NCI-H146 treated with DMSO at 0.1 percent for 48 hours (cell line): ENCODE measurements at regions not wholly inside any gene's neighbourhood (a gene's known extent, or its start where the extent isn't known, plus 50 kb on each side); places are given as distances from the start of the nearest gene placed in this dataset.
A peak's percentile ranks its signal among the peaks of the same experiment; 100 is the strongest.
"Not testable (repeated sequence)": the region's sequence is repeated elsewhere in the genome, so short reads cannot be mapped to it uniquely, and the experiment has no call there.

ENCODE experiments used
- DNase-seq: peaks from one replicate; lab custom pipeline; 2025; ENCODE audit not compliant: unreplicated experiment; lab: John Stamatoyannopoulos, UW

DNA sequence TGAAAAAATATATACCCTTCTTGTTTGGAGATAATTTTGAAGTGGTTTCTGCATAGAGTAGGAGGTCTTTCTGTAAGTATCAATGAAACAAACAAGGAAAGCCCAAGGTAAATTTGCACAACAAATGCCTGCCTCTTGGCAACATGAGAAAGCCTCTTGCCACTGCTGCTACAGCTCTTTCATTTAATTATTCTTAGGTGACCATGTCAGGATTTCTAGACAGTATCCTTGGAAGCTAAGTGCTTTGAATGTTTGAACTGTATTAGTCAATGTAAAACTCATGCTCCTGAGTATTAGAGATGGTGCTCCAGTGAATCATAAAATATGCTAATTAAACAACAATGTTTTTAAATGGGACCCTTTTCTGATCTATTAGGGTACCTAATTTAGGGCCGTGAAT is 81.2 kb upstream of the ITGB1 start:
- no peak for DNase-seq

DNA sequence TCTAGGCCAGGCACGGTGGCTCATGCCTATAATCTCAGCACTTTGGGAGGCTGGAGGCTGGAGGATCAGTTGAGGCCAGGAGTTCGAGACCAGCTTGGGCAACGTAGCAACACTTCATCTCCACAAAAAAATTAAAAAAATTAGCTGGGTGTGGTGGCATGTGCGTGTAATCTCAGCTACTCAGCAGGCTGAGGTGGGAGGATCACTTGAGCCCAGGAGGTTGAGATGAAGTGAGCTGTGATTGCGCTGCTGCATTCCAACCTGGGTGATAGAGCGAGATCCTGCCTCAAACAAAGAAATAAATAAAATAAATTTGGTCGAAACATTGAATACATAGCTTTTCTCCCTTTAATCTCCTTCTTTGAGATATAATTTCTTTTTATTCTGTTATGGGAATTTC is 80.6 kb upstream of the ITGB1 start:
- DNase-seq, result no peak

DNA sequence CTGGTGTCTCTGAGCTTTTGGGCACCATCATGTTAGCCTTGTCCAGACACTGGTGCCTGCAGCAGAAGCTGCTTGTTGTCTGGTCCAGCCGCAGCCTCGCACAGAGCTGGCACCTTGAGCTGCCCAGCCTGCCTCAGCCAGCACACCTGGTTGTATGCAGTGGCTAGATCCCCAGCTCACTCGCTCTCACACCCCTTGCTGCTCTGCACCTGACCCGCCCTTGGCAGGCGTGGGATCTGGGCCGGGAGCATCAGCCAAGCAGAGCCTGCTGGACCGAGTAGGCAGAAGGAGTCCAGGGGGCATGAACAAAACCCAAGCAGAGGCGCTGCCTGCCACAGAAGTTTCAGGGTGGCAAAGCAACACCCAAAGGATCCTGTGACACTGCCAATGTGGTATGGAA is 79.7 kb upstream of the ITGB1 start:
- DNase-seq, result no peak

DNA sequence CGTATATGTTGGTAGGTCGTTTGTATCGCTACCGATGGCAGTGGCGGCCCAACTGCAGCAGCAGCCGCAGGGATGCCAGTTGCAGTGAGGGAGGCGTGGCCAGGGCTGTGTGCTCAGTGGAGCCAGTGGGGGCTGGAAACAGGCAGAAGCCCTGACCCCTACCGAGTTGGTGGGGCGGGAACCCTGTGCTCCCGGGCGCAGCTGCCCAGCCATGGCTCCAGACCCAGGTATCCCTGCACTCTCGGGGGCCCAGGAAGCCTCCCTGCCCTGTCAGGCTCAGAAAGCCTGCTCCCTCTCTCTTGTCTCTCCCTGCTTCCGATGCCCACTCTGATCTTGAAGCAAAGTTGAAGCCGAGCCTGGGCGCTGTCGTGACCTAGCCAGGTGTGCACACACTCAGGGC is 78.6 kb upstream of the ITGB1 start:
- DNase-seq, result no peak

DNA sequence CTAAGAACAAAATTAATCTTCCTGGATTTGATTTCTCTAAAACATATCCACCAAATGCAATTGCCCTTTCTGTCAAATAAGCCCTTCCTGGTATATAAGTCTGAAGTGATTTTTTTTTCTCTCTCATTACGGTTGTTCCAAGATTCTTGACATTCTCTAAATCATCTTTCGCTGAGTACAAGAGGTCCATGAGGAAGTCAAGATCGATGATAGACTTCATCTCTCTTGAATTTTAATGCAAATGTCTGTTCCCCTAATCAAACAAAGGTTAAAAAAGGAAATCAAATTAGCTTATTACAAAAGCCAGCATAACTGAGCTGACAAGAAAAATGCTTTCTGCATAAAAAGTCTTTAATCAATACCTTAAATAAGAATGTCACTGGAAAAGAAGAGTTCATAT is 77.4 kb upstream of the ITGB1 start:
- DNase-seq, result no peak

DNA sequence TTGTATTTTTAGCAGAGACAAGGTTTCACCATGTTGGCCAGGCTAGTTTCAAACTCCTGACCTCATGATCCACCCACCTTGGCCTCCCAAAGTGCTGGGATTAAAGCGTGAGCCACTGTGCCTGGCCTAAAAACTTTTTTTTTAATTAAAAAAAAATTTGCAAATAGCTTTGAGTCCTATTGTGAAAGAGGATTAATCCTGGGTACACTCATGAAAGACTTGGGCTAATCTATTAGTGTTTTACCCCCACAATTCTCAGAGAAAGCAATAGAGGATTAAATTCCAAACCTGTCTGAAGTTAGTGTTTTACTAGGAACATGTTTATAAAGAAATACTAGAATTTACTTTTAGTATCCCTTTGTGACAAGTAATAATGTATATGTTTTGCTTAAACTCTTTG is 76.9 kb upstream of the ITGB1 start:
- no peak for DNase-seq

DNA sequence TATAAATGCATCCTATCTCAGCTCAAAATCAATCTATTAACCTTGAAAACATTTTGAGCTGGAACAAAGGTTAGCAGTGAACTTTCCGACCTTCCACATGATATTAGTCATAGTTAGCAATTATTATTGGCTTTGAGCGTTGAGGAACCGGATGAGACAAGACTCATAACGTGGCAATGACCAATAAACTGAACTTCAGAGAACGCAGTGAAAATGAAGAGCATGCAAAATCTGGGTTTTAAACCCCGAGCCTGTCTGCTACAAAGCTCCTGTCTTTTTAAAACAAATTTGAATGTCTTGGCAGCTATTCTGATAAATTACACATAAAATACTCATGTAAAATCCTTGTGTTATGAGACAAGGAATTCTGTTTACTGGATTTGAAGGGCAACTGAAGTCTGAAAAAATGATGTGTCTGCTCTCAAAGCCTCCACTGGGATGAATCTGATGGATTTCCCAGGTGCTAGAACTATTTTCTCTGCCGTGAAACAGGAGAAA is 74.7 kb upstream of the ITGB1 start:
- DNase-seq, result no peak

DNA sequence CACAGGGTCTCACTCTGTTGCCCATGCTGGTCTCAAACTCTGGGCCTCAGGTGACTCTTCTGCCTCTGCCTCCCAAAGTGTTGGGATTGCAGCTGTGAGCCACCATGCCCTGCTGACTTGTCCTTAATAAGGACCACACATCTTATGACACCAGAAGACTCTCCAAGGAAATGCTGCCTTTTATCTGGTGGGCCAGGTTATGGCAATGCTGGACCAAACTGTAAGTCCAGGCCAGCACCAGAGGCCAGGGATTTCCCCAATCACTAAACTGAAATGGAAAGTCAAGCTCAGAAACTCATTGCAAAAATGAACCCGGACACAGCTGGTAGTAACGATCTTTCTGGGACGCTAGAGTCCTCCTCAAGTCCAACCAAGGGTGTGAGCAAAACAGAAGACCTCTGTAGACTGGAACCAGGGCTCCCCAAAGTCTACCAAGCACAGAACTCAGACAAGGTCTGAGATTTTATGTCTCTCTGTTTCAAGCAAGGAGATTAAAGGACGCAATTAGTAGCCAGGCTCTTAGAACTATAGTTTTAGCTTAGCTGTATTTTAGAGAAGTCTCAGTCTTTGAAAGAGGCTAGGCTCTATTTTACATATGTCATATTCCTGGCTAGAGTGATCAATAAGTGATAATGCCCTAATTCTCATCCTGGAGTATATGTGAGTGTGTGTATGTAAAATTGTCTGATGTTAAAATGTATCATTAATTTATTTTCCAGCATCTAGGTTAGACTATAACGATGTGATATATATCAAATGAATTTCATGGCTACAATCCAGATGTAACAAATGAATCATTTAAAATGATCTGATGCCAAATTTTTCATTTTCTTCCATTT is 74.0 kb upstream of the ITGB1 start:
- DNase-seq, result no peak

DNA sequence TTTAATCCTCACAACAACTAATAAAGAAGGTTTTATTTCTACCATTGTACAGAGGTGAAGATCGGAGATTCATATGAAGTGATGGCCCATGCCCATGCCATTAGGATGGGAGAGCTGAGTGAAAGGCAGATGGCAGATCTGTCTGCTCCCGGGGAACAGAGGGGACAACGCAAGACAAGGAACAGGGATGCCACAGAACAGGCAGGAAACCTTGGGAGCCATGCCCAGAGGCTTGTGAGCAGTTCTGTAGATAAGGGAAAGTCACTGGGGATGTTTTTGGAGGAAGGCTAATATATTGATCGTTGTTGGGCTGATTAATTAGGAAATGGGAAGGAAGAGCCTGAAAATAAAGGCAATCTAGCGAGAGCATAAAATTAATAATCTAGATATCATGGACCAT is 73.1 kb upstream of the ITGB1 start:
- DNase-seq, result no peak

DNA sequence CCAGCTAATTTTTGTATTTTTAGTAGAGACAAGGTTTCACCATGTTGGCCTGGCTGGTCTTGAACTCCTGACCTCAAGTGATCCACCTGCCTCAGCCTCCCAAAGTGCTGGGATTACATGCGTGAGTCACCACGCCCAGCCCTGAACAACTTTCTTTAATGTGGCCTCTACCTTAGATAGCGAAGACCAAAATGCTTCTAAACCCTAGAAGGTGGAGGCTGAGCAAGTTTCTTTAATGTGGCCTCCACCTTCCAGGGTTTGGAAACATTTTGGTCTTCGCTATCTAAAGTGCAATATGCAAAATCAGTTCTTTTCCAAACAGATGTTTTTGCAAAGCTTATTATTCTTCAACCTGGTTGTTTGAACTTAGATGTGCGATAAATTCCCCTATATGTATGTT is 70.5 kb upstream of the ITGB1 start:
- not testable (repeated sequence) for DNase-seq

DNA sequence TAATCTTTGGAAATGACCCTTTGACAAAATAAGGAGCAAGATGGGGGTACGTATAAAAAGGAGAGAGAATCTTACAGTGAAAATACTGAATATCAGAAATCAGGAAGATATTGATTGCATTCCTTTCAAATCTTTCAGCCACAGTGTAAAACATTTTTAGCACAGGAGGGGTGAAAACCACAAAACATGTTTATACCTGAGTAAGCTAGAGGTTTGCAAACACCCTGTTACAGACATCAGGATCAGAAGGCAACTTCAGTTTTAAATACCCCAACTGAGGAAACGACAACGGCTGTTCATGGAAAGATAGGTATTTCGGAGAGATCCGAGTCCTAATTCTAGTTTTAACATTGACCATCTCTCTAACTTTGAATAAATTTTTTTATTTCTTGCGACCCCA is 69.1 kb upstream of the ITGB1 start:
- no peak for DNase-seq

DNA sequence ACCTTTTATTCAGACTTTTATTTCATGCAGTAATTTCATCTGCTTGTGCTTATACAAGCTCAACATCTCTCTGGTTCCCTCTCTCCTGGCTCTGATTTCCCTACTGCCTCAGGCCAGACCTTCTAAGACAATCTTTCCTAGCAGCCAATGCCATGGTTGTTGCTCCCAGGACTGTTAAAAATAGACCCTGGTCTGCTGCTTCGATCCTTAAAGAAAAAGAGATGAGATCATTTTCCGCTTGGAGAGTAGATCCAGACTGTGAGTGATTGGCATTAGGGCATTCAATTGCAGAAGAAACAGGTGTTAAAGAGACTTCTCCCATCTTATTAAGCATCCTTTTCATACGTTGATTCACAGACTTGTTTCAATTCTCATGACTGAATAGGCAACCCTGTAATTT is 68.4 kb upstream of the ITGB1 start:
- DNase-seq, result no peak

DNA sequence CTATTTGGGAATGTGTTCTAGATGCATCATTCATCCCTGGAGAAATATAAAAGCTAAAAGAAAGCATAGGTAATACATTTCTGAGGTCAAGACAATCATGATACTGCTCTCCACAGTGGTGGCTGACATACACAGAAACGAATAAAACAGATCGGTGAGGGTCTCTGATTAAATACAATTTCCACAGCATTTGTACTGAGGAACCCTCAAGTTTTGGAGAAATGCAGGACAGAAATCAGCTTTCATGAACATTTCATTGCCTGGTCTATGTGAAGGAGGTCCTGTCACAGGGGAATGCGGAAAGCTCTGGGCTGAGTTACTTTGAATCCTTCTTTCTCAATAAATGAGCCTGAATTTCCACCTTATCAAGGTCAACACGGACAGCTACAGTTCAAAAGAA is 67.9 kb upstream of the ITGB1 start:
- no peak for DNase-seq

DNA sequence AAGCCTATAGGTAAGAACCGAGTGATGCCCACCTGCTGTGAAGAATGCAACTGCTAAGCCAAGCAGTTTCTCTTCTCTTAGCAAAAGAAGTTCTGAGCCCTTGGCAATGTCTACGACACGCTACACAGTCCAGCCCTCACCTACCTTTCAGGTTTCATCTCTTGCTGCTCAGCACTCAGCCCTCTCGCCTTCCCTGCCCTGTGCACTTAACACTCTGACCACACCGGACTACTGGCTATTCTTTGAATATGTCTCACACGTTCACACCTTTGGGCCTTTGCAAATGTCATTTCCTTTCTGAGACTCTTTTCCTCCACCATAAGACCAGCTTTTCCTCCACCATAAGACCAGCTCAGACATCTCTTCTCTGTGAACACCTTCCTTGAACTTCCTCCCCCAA is 67.0 kb upstream of the ITGB1 start:
- DNase-seq, result no peak

DNA sequence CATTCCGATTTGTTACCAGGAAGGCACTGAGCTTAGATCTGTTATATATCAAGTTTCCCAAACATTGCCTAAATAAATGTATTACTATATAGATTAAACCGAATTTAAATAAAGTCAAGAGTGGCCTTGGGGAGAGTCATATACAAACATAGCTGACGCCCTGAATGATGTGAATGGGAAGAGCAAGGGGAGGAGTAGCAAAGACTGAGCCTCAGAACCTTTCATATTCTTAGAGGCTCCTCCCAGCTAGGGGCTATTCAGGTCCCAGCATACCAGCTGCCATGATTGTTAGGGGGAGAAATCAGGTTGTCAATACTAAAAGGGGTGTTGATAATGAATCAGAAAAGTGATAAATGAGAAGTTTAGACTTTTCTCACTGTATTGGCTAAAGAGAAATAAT is 64.7 kb upstream of the ITGB1 start:
- DNase-seq, result no peak

DNA sequence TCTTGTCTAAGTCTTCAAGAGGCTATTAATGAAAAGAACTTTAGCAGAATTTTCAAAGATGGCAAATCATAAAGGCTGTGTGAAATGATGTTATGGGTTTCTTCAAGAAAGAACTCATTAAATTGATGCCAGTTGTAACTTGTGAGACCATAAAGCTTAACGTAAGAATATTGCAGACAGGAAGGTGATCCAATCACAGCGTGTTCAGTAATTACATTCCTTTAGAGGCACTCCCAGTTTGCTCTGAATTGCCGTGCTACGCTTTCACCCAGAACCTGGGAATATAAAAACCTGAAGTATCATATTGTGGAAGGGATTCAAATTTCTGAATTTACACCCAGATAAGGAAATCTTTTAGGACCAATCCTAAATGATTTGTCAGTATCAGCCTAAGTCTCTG is 64.1 kb upstream of the ITGB1 start:
- DNase-seq, result no peak

DNA sequence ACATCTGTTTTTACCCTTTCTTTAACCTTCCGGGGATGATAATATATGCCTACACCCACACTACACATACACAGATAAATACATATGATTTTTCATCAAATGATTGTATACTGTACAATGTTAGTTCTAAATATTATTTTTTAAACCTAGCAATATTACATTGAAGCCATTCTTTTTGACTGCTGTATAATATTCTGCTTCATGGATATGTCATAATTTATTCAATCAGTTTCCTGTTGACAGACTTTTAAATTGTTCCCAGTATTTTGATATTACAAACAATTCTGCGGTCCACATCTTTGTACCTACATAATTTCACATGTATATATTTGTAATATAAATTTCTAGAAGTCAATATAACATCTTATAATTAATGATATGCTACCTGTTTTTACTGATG is 59.0 kb upstream of the ITGB1 start:
- DNase-seq, result no peak

DNA sequence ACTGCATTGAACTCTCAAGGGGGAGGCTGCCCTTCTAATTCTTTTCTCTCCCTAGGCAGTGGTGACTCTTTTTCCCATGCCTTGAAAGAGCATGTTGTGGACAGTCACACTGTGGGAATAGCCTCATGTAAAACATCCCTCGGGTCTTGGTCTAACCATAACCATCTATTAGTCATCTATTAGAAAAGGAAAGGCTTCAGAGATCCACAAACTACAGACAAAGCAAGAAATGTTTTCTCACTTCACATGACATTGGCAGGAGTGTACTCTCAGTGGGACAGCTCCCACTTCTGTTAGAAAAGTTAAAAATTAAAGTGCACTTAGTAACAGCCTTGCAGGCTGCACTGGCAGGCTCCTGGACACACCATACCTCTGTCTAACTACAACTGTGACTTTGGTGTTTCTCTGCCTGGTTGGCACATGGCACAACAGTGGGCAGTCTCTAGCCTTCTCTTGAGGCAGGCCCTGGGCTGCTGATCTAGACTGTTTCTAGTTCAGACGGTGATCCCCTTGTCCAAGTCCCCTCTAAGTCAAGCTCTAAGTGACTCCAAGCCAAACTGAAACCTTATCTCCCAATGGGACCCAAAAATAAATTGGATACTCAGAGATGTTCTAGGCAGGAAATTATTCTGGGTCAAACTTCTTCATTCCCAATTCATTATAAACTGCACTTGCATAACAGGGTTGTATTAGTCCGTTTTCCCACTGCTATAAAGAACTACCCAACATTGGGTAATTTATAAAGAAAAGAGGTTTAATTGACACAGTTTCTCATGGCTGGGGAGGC is 57.9 kb upstream of the ITGB1 start:
- no peak for DNase-seq

DNA sequence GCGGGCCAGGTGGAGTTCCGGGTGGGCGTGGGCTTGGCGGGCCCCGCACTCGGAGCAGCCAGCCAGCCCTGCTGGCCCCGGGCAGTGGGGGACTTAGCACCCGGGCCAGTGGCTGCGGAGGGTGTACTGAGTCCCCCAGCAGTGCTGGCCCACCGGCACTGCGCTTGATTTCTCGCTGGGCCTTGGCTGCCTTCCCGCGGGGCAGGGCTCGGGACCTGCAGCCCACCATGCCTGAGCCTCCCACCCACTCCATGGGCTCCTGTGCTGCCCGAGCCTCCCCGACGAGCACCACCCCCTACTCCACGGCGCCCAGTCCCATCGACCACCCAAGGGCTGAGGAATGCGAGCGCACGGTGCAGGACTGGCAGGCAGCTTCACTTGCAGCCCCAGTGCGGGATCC is 55.3 kb upstream of the ITGB1 start:
- not testable (repeated sequence) for DNase-seq

DNA sequence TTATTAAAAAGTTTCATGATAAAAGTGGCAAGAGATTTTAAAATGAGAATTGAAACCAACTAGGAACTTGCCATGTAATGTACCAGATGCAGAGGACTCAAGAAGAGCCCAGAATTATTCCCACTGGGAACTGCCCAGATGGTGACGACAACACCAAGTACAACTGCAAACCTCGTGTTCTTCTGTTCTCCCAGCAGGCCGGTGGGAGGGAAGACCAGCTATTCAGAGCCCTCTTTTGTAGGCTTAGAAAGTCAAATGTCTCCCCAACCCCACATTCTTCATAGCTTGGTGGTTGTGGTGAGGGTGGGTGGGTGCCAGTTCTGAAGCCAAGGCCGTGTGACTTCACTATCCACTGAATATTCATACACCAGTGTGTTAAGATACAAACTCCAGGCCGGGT is 54.3 kb upstream of the ITGB1 start:
- no peak for DNase-seq

DNA sequence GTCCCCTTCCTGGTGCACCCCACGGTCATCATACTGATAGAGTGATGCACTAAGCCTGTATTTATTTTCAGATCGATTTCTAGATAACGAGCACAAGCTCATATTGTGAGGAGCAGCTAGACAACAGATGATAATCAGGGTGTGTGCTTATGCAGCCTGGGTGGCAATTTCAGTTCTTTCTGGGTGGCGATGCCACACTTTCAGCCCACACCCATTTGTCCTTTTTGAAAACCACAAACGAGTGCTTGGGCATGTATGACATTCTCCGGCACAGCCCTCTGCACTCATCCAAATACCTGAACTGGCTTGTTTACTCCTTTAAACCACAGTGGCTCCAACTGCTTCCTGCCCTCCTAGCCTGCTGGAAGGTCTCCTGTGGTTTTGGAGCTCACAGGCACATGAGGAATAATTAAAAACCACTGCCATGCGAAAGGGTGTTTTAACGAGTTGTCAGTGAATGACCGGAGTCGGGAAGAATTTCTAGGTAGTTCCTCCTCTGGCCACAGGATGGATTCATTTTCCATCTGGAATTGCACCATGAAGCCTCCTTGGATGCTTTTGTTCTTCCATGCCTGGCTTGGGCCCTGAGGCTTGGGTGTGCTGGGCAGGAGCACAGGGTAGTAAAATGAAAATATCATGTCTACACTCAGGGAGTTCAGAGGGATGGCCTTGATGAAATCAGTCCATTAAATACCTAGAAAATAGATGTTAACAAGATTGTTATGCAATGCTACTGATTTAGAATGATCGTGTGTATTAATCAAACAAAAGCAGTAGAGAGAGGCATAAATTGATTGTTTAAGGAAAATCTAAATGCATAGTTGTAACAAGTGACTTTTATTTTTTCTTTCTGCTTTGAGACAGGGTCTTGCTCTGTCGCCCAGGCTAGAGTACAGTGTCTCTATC is 52.4 kb upstream of the ITGB1 start:
- peak; percentile 54 for DNase-seq
